A549 (cell line): ENCODE measurements at regions not wholly inside any gene's neighbourhood (a gene's known extent, or its start where the extent isn't known, plus 50 kb on each side); places are given as distances from the start of the nearest gene placed in this dataset.

Experiments used
- CBX2 ChIP-seq: fragments of 200-600 bp; sonication (generic); IDR thresholded peaks from 2 replicates; pipeline ENCODE4 v1.6.1; 2016; ENCODE audit warnings: low read depth, mild to moderate bottlenecking, borderline replicate concordance
- CEBPB ChIP-seq, 2 experiments: fragments of >200 bp in 1 of 2; sonication (Bioruptor Twin) in 1 of 2; formaldehyde crosslinking in 1 of 2; IDR thresholded peaks; 2 replicates each; pipeline ENCODE4 v1.6.1; 2012 to 2016
- CTCF ChIP-seq: fragments of >200 bp; sonication (Bioruptor Twin); formaldehyde crosslinking; IDR thresholded peaks from 3 replicates; pipeline ENCODE4 v1.5.1; 2016
- HMGXB4 ChIP-seq: fragments of 250-450 bp; sonication (Bioruptor Pico); IDR thresholded peaks from 2 replicates; pipeline ENCODE4 v1.5.0; 2021; ENCODE audit warnings: mild to moderate bottlenecking, moderate library complexity, borderline replicate concordance
- MAX ChIP-seq: IDR thresholded peaks from 2 replicates; pipeline ENCODE4 v1.6.1; 2012
- PHF8 ChIP-seq: fragments of 200-600 bp; sonication (generic); IDR thresholded peaks from 2 replicates; pipeline ENCODE4 v1.6.1; 2016; ENCODE audit warnings: low read depth, mild to moderate bottlenecking, antibody characterized with exemption, moderate library complexity, borderline replicate concordance
- RFX5 ChIP-seq: fragments of 450-650 bp; IDR thresholded peaks from 2 replicates; pipeline ENCODE4 v1.7.1; 2014; ENCODE audit warnings: antibody characterized with exemption, mild to moderate bottlenecking, moderate library complexity
- USF2 ChIP-seq: fragments of 450-650 bp; IDR thresholded peaks from 2 replicates; pipeline ENCODE4 v1.6.1; 2014; ENCODE audit warnings: antibody characterized with exemption
- ZFP36 ChIP-seq: fragments of 450-650 bp; IDR thresholded peaks from 2 replicates; pipeline ENCODE4 v1.6.1; 2014; ENCODE audit warnings: borderline replicate concordance; ENCODE audit not compliant: partially characterized antibody

- TF ChIP-seq CTCF (no peak), MAX (no peak), USF2 (no peak), ZFP36 (no peak), CEBPB (IDR thresholded peaks at IDR 0.05) (no peak), CBX2 (no peak), HMGXB4 (CRISPR knock-in tag) (no peak), RFX5 (no peak), PHF8 (no peak)
Measured at GRCh38 chr21:27393726-27394125, 426.8 kb upstream of the ADAMTS5 start.
